ENCODE measurements at regions not wholly inside any gene's neighbourhood (a gene's known extent, or its start where the extent isn't known, plus 50 kb on each side); places are given as distances from the start of the nearest gene placed in this dataset.
A peak's percentile ranks its signal among the peaks of the same experiment; 100 is the strongest.

GRCh38 chr10:35876248-35876647, 234.2 kb upstream of the FZD8 start:
- Histone ChIP-seq H3K27me3 (no peaks in the 10 kb centered on the region), H3K9me3 (no peaks in the 10 kb centered on the region), H3K4me1 (no peaks in the 10 kb centered on the region), H3K4me3 (no peak overlapping the region), H3K36me3 (no peaks in the 10 kb centered on the region), H3K27ac (no peak overlapping the region)
- TF ChIP-seq POLR2AphosphoS5 (IDR thresholded peaks at IDR 0.05) (no peak), CTCF (IDR thresholded peaks at IDR 0.05) (no peak), EP300 (IDR thresholded peaks at IDR 0.05) (no peak), POLR2A (IDR thresholded peaks at IDR 0.05) (no peak)
- DNase-seq = no peak
- ATAC-seq (ENCODE audit: low FRiP score in 2 of 2) = no peak
- WGBS, 2 donors = 74 to 81% methylated on average over 4 of the region's 4 CpGs

- no peak overlapping the region for H3K27ac ChIP-seq
- TF ChIP-seq POLR2A (IDR thresholded peaks at IDR 0.05) (no peak), EP300 (IDR thresholded peaks at IDR 0.05) (no peak), CTCF (IDR thresholded peaks at IDR 0.05) (no peak), POLR2AphosphoS5 (IDR thresholded peaks at IDR 0.05) (no peak)
- no peaks in the 10 kb centered on the region for H3K27me3 ChIP-seq
- no peaks in the 10 kb centered on the region for H3K9me3 ChIP-seq
- DNase-seq (no peak), ATAC-seq (ENCODE audit: low FRiP score in 2 of 2) (peak in 1 of 2 donors; percentile 45)
- 71 to 77% methylated on average over 10 of the region's 10 CpGs for WGBS, 2 donors
- H3K4me3 ChIP-seq = no peak overlapping the region
- no peaks in the 10 kb centered on the region for H3K4me1 ChIP-seq
- H3K36me3 ChIP-seq = no peaks in the 10 kb centered on the region
Observed at GRCh38 chr10:35875016-35875676, 233.1 kb upstream of the FZD8 start.

- ATAC-seq (ENCODE audit: low FRiP score in 2 of 2) (no peak), DNase-seq (no peak)
- Histone ChIP-seq H3K4me3 (no peak overlapping the region), H3K9me3 (no peaks in the 10 kb centered on the region), H3K27me3 (no peaks in the 10 kb centered on the region), H3K36me3 (no peaks in the 10 kb centered on the region), H3K4me1 (no peaks in the 10 kb centered on the region), H3K27ac (no peak overlapping the region)
- 78 to 84% methylated on average over 6 of the region's 6 CpGs for WGBS, 2 donors
- TF ChIP-seq POLR2AphosphoS5 (IDR thresholded peaks at IDR 0.05) (no peak), EP300 (IDR thresholded peaks at IDR 0.05) (no peak), POLR2A (IDR thresholded peaks at IDR 0.05) (no peak), CTCF (IDR thresholded peaks at IDR 0.05) (no peak)
Observed at GRCh38 chr10:35874311-35875015, 232.4 kb upstream of the FZD8 start.

GRCh38 chr10:35872671-35873070, 230.6 kb upstream of the FZD8 start:
- DNase-seq = no peak
- no peaks in the 10 kb centered on the region for H3K4me1 ChIP-seq
- WGBS, 2 donors = 81 to 86% methylated on average over 6 of the region's 6 CpGs
- ATAC-seq (ENCODE audit: low FRiP score in 2 of 2) = no peak
- H3K27me3 ChIP-seq = no peaks in the 10 kb centered on the region
- no peaks in the 10 kb centered on the region for H3K36me3 ChIP-seq
- H3K27ac ChIP-seq = no peak overlapping the region
- H3K9me3 ChIP-seq = no peaks in the 10 kb centered on the region
- no peak for TF ChIP-seq CTCF (IDR thresholded peaks at IDR 0.05)
- TF ChIP-seq EP300 (IDR thresholded peaks at IDR 0.05) = no peak
- no peak for TF ChIP-seq POLR2A (IDR thresholded peaks at IDR 0.05)
- TF ChIP-seq POLR2AphosphoS5 (IDR thresholded peaks at IDR 0.05) = no peak
- no peak overlapping the region for H3K4me3 ChIP-seq

Measured in upper lobe of left lung (tissue), 6 donors.